GM21737 (cell line): ENCODE measurements at regions not wholly inside any gene's neighbourhood (a gene's known extent, or its start where the extent isn't known, plus 50 kb on each side); places are given as distances from the start of the nearest gene placed in this dataset.
"Not testable (repeated sequence)": the region's sequence is repeated elsewhere in the genome, so short reads cannot be mapped to it uniquely, and the experiment has no call there.

Experiments
- ATAC-seq: cut with Tn5 transposase; IDR thresholded peaks from one replicate; pipeline ENCODE4 v1.9.1; 2021; ENCODE audit warnings: mild to moderate bottlenecking, moderate library complexity; ENCODE audit not compliant: unreplicated experiment

- no peak for ATAC-seq
Observed at GRCh38 chr2:35606394-35606793, 749.2 kb upstream of the CRIM1 start.

GRCh38 chr2:35598310-35598709 is 757.3 kb upstream of the CRIM1 start:
- ATAC-seq, result no peak

GRCh38 chr2:35591886-35592285 is 763.7 kb upstream of the CRIM1 start:
- no peak for ATAC-seq

GRCh38 chr2:35585972-35586371 is 769.6 kb upstream of the CRIM1 start:
- no peak for ATAC-seq

GRCh38 chr2:35582637-35583036 is 772.9 kb upstream of the CRIM1 start:
- ATAC-seq, result no peak

GRCh38 chr2:35580956-35581355 is 774.6 kb upstream of the CRIM1 start:
- no peak for ATAC-seq

GRCh38 chr2:35568574-35568973 is 787.0 kb upstream of the CRIM1 start:
- not testable (repeated sequence) for ATAC-seq

- no peak for ATAC-seq
Observed at GRCh38 chr2:35562488-35562887, 793.1 kb upstream of the CRIM1 start.

GRCh38 chr2:35548171-35548570 is 807.4 kb upstream of the CRIM1 start:
- no peak for ATAC-seq

- ATAC-seq, result no peak
Observed at GRCh38 chr2:35545301-35545700, 810.3 kb upstream of the CRIM1 start.

- ATAC-seq, result no peak
Observed at GRCh38 chr2:35538796-35539195, 816.8 kb upstream of the CRIM1 start.

- ATAC-seq, result no peak
Observed at GRCh38 chr2:35530615-35531135, 824.9 kb upstream of the CRIM1 start.

- ATAC-seq, result no peak
Observed at GRCh38 chr2:35526741-35527140, 828.8 kb upstream of the CRIM1 start.

- no peak for ATAC-seq
Observed at GRCh38 chr2:35522450-35522849, 833.1 kb upstream of the CRIM1 start.

GRCh38 chr2:35510636-35511035 is 844.9 kb upstream of the CRIM1 start:
- ATAC-seq, result no peak

GRCh38 chr2:35508601-35509000 is 847.0 kb upstream of the CRIM1 start:
- no peak for ATAC-seq

GRCh38 chr2:35504419-35504818 is 851.2 kb upstream of the CRIM1 start:
- no peak for ATAC-seq

- no peak for ATAC-seq
Observed at GRCh38 chr2:35503738-35504199, 851.8 kb upstream of the CRIM1 start.

GRCh38 chr2:35503311-35503710 is 852.3 kb upstream of the CRIM1 start:
- no peak for ATAC-seq

- ATAC-seq, result no peak
Observed at GRCh38 chr2:35501076-35501475, 854.5 kb upstream of the CRIM1 start.

GRCh38 chr2:35496022-35496421 is 859.6 kb upstream of the CRIM1 start:
- no peak for ATAC-seq

GRCh38 chr2:35495182-35495581 is 860.4 kb upstream of the CRIM1 start:
- no peak for ATAC-seq

- not testable (repeated sequence) for ATAC-seq
Observed at GRCh38 chr2:35478121-35478520, 877.5 kb upstream of the CRIM1 start.
